SK-N-SH treated with all-trans-retinoic acid at 6 μM for 48 hours (cell line): ENCODE measurements at regions not wholly inside any gene's neighbourhood (a gene's known extent, or its start where the extent isn't known, plus 50 kb on each side); places are given as distances from the start of the nearest gene placed in this dataset.

Experiments
- TCF4 ChIP-seq: fragments of 250-450 bp; sonication (Bioruptor Pico); IDR thresholded peaks from 2 replicates; pipeline ENCODE4 v1.8.0; 2021; ENCODE audit warnings: mild to moderate bottlenecking, moderate library complexity, borderline replicate concordance
- TF ChIP-seq, protein P1 (sequence below): fragments of 250-450 bp; sonication (Bioruptor Pico); IDR thresholded peaks from 2 replicates; pipeline ENCODE4 v1.5.1; 2020; ENCODE audit warnings: low read depth, mild to moderate bottlenecking, moderate library complexity

DNA sequence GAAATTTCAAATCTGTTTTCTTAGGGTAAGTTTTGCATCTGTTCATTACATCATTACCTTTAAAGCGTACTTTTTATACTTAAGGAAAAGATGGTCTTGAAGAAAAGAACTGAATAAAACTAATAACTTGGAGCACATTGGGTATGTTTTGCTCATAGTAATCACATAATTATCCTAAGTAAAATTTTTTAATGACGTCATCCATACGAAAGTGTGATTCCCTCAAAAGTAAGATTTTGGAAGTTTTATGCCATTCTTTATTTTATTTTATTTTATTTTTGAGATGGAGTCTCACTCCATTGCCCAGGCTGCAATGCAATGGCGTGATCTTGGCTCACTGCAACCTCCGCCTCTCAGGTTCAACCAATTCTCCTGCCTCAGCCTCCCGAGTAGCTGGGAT, 1516.6 kb upstream of the TENM3 start:
- TF ChIP-seq, protein P1, sequence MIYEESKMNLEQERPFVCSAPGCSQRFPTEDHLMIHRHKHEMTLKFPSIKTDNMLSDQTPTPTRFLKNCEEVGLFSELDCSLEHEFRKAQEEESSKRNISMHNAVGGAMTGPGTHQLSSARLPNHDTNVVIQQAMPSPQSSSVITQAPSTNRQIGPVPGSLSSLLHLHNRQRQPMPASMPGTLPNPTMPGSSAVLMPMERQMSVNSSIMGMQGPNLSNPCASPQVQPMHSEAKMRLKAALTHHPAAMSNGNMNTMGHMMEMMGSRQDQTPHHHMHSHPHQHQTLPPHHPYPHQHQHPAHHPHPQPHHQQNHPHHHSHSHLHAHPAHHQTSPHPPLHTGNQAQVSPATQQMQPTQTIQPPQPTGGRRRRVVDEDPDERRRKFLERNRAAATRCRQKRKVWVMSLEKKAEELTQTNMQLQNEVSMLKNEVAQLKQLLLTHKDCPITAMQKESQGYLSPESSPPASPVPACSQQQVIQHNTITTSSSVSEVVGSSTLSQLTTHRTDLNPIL: no peak
- no peak for TF ChIP-seq TCF4 (CRISPR knock-in tag)
